A673 (cell line): ENCODE measurements at regions not wholly inside any gene's neighbourhood (a gene's known extent, or its start where the extent isn't known, plus 50 kb on each side); places are given as distances from the start of the nearest gene placed in this dataset.

Source experiments
- BruUV-seq: library from RNA; stranded (reverse); fragments of 400-500 nt; replicated peaks from 2 replicates; lab custom pipeline; 2021; lab: Mats Ljungman, UMichigan
- CTCF ChIA-PET: fragments of 300-600 bp; sonication (Branson Sonifier 250); formaldehyde crosslinking; loops from one replicate; lab custom pipeline; 2022; ENCODE audit warnings: antibody characterized with exemption; lab: Charles Lee
- POLR2A ChIA-PET: fragments of 300-600 bp; sonication (Branson Sonifier 250); formaldehyde crosslinking; loops from one replicate; lab custom pipeline; 2022; ENCODE audit warnings: antibody characterized with exemption; ENCODE audit not compliant: low non-redundant PET; lab: Charles Lee
- DNase-seq: peaks from one replicate; pipeline ENCODE4 v3.0.0-alpha.2; 2015; ENCODE audit warnings: low spot score
- H3K27ac ChIP-seq: fragments of 200-600 bp; sonication (generic); 2 replicates; pipeline ENCODE4 v1.5.1; 2016; ENCODE audit warnings: mixed run types, low read depth, mild to moderate bottlenecking, mixed read lengths, antibody characterized with exemption, low read length; ENCODE audit not compliant: poor library complexity, severe bottlenecking
- H3K27me3 ChIP-seq: fragments of 200-600 bp; sonication (generic); replicated peaks from 2 replicates; pipeline ENCODE4 v1.6.1; 2017; ENCODE audit warnings: mixed run types, low read depth, mild to moderate bottlenecking, mixed read lengths, antibody characterized with exemption, low read length; ENCODE audit not compliant: insufficient read depth, poor library complexity
- H3K36me3 ChIP-seq: fragments of 200-600 bp; sonication (generic); 2 replicates; pipeline ENCODE4 v1.6.1; 2016; ENCODE audit warnings: mixed run types, mild to moderate bottlenecking, mixed read lengths, antibody characterized with exemption, low read length; ENCODE audit not compliant: insufficient read depth, poor library complexity, severe bottlenecking
- H3K4me1 ChIP-seq: fragments of 200-600 bp; sonication (generic); 2 replicates; pipeline ENCODE4 v1.6.1; 2017; ENCODE audit warnings: mixed run types, mild to moderate bottlenecking, mixed read lengths, antibody characterized with exemption, low read length; ENCODE audit not compliant: insufficient read depth, poor library complexity, severe bottlenecking
- H3K4me3 ChIP-seq: fragments of 200-600 bp; sonication (generic); 2 replicates; pipeline ENCODE4 v1.5.1; 2016; ENCODE audit warnings: low read depth, mixed run types, mild to moderate bottlenecking, mixed read lengths, low read length; ENCODE audit not compliant: poor library complexity, severe bottlenecking
- H3K9me3 ChIP-seq: fragments of 200-600 bp; sonication (generic); 2 replicates; pipeline ENCODE4 v1.6.1; 2016; ENCODE audit warnings: mixed run types, low read depth, mild to moderate bottlenecking, mixed read lengths, antibody characterized with exemption, low read length; ENCODE audit not compliant: poor library complexity, severe bottlenecking
- CTCF ChIP-seq: fragments of 300-800, 200-600 bp; sonication (generic); conservative IDR thresholded peaks from 2 replicates; pipeline ENCODE4 v1.5.1; 2017; ENCODE audit warnings: low read depth, mild to moderate bottlenecking, antibody characterized with exemption, low read length, moderate library complexity, mixed read lengths
- EZH2 ChIP-seq: fragments of 200-600 bp; sonication (generic); IDR thresholded peaks from 2 replicates; pipeline ENCODE4 v1.6.1; 2017; ENCODE audit warnings: borderline replicate concordance, low read depth, mild to moderate bottlenecking, mixed read lengths, antibody characterized with exemption, low read length; ENCODE audit not compliant: poor library complexity, severe bottlenecking
- intact Hi-C: fragments of 100-400 bp; cut with micrococcal nuclease; formaldehyde crosslinking; loops from one replicate; pipeline ENCODE4 v1.10.0; 2022; ENCODE audit not compliant: unreplicated experiment

GRCh38 chr1:99198393-99198792, 65.9 kb upstream of the PLPPR4 start:
- Histone ChIP-seq H3K27ac (no peak overlapping the region), H3K9me3 (no peaks in the 10 kb centered on the region), H3K4me1 (no peaks in the 10 kb centered on the region), H3K27me3 (no peaks in the 10 kb centered on the region), H3K36me3 (no peaks in the 10 kb centered on the region), H3K4me3 (no peak overlapping the region)
- POLR2A ChIA-PET = no interaction called here
- BruUV-seq = no TSS peak
- no peak for DNase-seq
- intact Hi-C loops = no loop called here
- TF ChIP-seq CTCF (no peak), EZH2 (no peak)
- CTCF ChIA-PET = interaction anchor here (0.6 kb wide), 1 partner anchor 22 kb away, joined by 3 read pairs; no protein-coding TSS in a partner anchor

DNA sequence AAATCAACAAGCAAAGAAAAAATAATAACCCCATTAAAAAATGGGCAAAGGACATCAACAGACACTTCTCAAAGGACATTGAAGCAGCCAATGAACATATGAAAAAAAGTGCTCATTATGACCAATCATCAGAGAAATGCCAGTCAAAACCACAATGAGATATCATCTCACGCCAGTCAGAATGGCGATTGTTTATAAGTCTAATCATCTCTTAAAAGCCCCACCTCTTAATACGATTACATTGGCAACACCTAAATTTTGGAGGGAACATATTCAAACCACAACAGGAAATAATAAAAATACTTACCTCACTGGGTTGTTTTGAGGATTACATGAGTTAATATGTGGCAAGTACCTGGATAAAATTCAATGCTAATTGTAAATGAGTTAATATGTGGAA, 57.1 kb upstream of the PLPPR4 start:
- intact Hi-C loops = no loop called here
- no peak overlapping the region for H3K27ac ChIP-seq
- no peak for DNase-seq
- no peaks in the 10 kb centered on the region for H3K36me3 ChIP-seq
- BruUV-seq = no TSS peak
- no peaks in the 10 kb centered on the region for H3K27me3 ChIP-seq
- TF ChIP-seq EZH2 (no peak), CTCF (no peak)
- CTCF ChIA-PET = no interaction called here
- H3K4me1 ChIP-seq = no peaks in the 10 kb centered on the region
- no peaks in the 10 kb centered on the region for H3K9me3 ChIP-seq
- no peak overlapping the region for H3K4me3 ChIP-seq
- POLR2A ChIA-PET = no interaction called here
